CD14-positive monocyte (primary cell): ENCODE measurements at regions not wholly inside any gene's neighbourhood (a gene's known extent, or its start where the extent isn't known, plus 50 kb on each side); places are given as distances from the start of the nearest gene placed in this dataset.

Experiments used
- DNase-seq, 3 donors: peaks; one replicate each; pipeline ENCODE4 v3.0.0-alpha.2; 2011 to 2022
- H2AFZ ChIP-seq: 2 replicates; pipeline ENCODE4 v1.6.0; 2012; ENCODE audit warnings: mild to moderate bottlenecking, low read depth, low read length, inconsistent platforms; ENCODE audit not compliant: insufficient read depth, poor library complexity, severe bottlenecking
- H3K27ac ChIP-seq, 2 donors: 1 replicate in 1 of 2; 2 replicates in 1 of 2; pipeline ENCODE4 v1.5.1; 2012 to 2013; ENCODE audit warnings: low read length in 2 of 2, control low read depth in 1 of 2, inconsistent platforms in 1 of 2, low read depth in 1 of 2, mild to moderate bottlenecking in 1 of 2
- H3K27me3 ChIP-seq, 2 donors: one replicate each; pipeline versions ENCODE4 v1.6.0 to v1.6.1; 2011 to 2013; ENCODE audit warnings: low read length in 2 of 2; ENCODE audit not compliant: control insufficient read depth in 2 of 2, insufficient read depth in 2 of 2
- H3K36me3 ChIP-seq, 2 donors: replicated peaks in 1 of 2; 1 replicate in 1 of 2; 2 replicates in 1 of 2; pipeline versions ENCODE4 v1.5.1 to v1.6.1; 2012 to 2013; ENCODE audit warnings: low read length in 2 of 2, control low read depth in 1 of 2, inconsistent platforms in 1 of 2, mild to moderate bottlenecking in 1 of 2; ENCODE audit not compliant: insufficient read depth in 2 of 2, control insufficient read depth in 1 of 2
- H3K4me1 ChIP-seq, 2 donors: 1 replicate in 1 of 2; 2 replicates in 1 of 2; pipeline versions ENCODE4 v1.5.1 to v1.6.1; 2012 to 2013; ENCODE audit warnings: low read length in 2 of 2, control low read depth in 1 of 2, inconsistent platforms in 1 of 2, mild to moderate bottlenecking in 1 of 2, moderate library complexity in 1 of 2; ENCODE audit not compliant: insufficient read depth in 2 of 2, control insufficient read depth in 1 of 2
- H3K4me2 ChIP-seq: replicated peaks from 2 replicates; pipeline ENCODE3; 2012; ENCODE audit warnings: low read length, moderate library complexity, mild to moderate bottlenecking; ENCODE audit not compliant: poor library complexity, severe bottlenecking; ENCODE audit errors: extremely low read depth
- H3K4me3 ChIP-seq, 3 experiments: fragments of 200-600 bp in 1 of 3; sonication (generic) in 1 of 3; replicated peaks in 1 of 3; 1 replicate in 2 of 3; 2 replicates in 1 of 3; pipeline ENCODE4 v1.5.1; 2011 to 2013; ENCODE audit warnings: low read length in 3 of 3, mild to moderate bottlenecking in 3 of 3, control low read depth in 2 of 3, low read depth in 2 of 3, inconsistent platforms in 1 of 3, moderate library complexity in 1 of 3
- H3K79me2 ChIP-seq: 2 replicates; pipeline ENCODE4 v1.6.0; 2012; ENCODE audit warnings: mild to moderate bottlenecking, control low read depth, inconsistent platforms, low read length, moderate library complexity; ENCODE audit not compliant: insufficient read depth
- H3K9ac ChIP-seq: 2 replicates; pipeline ENCODE4 v1.6.0; 2017; ENCODE audit warnings: low read length, mild to moderate bottlenecking; ENCODE audit not compliant: insufficient read depth, poor library complexity, severe bottlenecking
- H3K9me3 ChIP-seq, 2 donors: replicated peaks in 1 of 2; 1 replicate in 1 of 2; 2 replicates in 1 of 2; pipeline versions ENCODE4 v1.5.1 to v1.6.1; 2012 to 2013; ENCODE audit warnings: low read length in 2 of 2, control low read depth in 1 of 2; ENCODE audit not compliant: control insufficient read depth in 1 of 2, insufficient read depth in 1 of 2
- H4K20me1 ChIP-seq: 2 replicates; pipeline ENCODE4 v1.6.0; 2012; ENCODE audit warnings: mild to moderate bottlenecking, low read length, control low read depth, moderate library complexity; ENCODE audit not compliant: insufficient read depth
- H3K27ac Mint-ChIP-seq, 7 donors: one replicate each; pipeline ENCODE4 v1.8.0; 2020; ENCODE audit warnings: mild to moderate bottlenecking in 7 of 7, mixed read lengths in 7 of 7, moderate library complexity in 6 of 7, inconsistent platforms in 2 of 7
- H3K27me3 Mint-ChIP-seq, 3 donors: one replicate each; pipeline ENCODE4 v1.8.0; 2021 to 2022; ENCODE audit warnings: low read depth in 3 of 3, mild to moderate bottlenecking in 3 of 3, mixed read lengths in 3 of 3, moderate library complexity in 3 of 3, inconsistent platforms in 1 of 3
- H3K36me3 Mint-ChIP-seq, 2 donors: one replicate each; pipeline ENCODE4 v1.8.0; 2020; ENCODE audit warnings: mixed read lengths in 2 of 2, inconsistent platforms in 1 of 2, mild to moderate bottlenecking in 1 of 2
- H3K4me1 Mint-ChIP-seq: one replicate; pipeline ENCODE4 v1.8.0; 2020; ENCODE audit warnings: mild to moderate bottlenecking, mixed read lengths
- H3K4me3 Mint-ChIP-seq, 2 donors: one replicate each; pipeline ENCODE4 v1.8.0; 2020; ENCODE audit warnings: mild to moderate bottlenecking in 2 of 2, mixed read lengths in 2 of 2, moderate library complexity in 1 of 2
- H3K9me3 Mint-ChIP-seq, 7 donors: one replicate each; pipeline ENCODE4 v1.8.0; 2020 to 2022; ENCODE audit warnings: mixed read lengths in 7 of 7, mild to moderate bottlenecking in 6 of 7, moderate library complexity in 6 of 7, inconsistent platforms in 2 of 7
- WGBS: methylation state at CpG from one replicate; pipeline ENCODE4 v1.1.5; 2013; ENCODE audit warnings: missing lambda C conversion rate; ENCODE audit not compliant: insufficient coverage; 5-methylcytosine and 5-hydroxymethylcytosine counted together
- intact Hi-C, 2 donors: fragments of 100-400 bp; cut with micrococcal nuclease; formaldehyde crosslinking; loops; one replicate each; pipeline versions ENCODE4 v1.15.0 to v1.15.1; 2023
- TF ChIP-seq, protein P1 (sequence below): fragments of 200-600 bp; IDR thresholded peaks from one replicate; pipeline ENCODE4 v1.8.0; 2022; ENCODE audit warnings: antibody characterized with exemption, mild to moderate bottlenecking

DNA sequence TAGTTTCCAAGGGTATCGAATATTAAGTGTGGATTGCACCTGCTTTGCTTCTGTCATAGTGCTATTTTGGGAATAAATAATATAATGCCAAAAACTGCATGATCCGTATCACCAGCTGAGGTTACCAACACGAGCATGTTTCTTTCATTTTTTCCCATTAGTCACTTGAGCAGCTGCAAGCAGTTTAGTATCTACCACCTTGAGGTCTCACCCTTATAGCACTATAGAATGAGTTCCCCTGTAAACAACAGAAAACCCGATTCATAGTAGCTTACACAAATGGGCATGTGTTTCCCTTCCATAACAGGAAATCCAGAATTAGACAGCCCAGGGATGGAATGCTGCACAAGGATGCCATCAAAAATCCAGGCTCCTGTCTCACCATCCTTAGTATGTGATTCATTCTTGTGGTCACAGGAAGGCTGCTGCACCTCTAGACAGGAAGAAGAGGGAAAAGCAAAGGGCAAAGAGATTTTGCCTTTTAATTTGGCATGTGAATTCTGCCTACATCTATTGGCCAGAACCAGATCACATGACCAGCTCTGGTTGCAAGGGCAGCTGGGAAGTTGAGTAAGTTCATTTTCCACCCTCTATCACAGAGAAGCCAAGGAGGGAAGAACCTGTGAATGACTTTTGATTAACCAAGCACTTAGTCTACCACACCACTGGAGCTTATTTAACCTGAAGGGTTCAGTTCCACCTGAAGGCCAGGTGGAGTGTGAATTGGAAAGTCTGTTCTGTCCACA lies 91.3 kb upstream of the SLC25A36 start:
- Histone ChIP-seq H3K27me3 (peaks cover 0 to 4% of the 10 kb centered on the region in 2 donors), H2AFZ (no peak overlapping the region), H4K20me1 (no peaks in the 10 kb centered on the region), H3K36me3 (no peaks in the 10 kb centered on the region), H3K4me2 (no peak overlapping the region), H3K79me2 (no peaks in the 10 kb centered on the region), H3K9me3 (no peaks in the 10 kb centered on the region), H3K4me3 (no peak overlapping the region), H3K4me1 (peaks cover 0 to 7% of the 10 kb centered on the region in 2 donors), H3K9ac (no peak overlapping the region), H3K27ac (no peak overlapping the region)
- H3K4me1 Mint-ChIP-seq, result peaks cover 9% of the 10 kb centered on the region
- no CpG with 5 or more reads among the region's 4 CpGs for WGBS
- H3K4me3 Mint-ChIP-seq, result no peak overlapping the region
- no peak for DNase-seq
- no peak overlapping the region for H3K27ac Mint-ChIP-seq
- H3K27me3 Mint-ChIP-seq, result peaks cover 4 to 8% (median 5%) of the 10 kb centered on the region in 3 donors
- H3K9me3 Mint-ChIP-seq, result peaks cover 0 to 11% (median 3%) of the 10 kb centered on the region in 7 donors
- TF ChIP-seq, protein P1, sequence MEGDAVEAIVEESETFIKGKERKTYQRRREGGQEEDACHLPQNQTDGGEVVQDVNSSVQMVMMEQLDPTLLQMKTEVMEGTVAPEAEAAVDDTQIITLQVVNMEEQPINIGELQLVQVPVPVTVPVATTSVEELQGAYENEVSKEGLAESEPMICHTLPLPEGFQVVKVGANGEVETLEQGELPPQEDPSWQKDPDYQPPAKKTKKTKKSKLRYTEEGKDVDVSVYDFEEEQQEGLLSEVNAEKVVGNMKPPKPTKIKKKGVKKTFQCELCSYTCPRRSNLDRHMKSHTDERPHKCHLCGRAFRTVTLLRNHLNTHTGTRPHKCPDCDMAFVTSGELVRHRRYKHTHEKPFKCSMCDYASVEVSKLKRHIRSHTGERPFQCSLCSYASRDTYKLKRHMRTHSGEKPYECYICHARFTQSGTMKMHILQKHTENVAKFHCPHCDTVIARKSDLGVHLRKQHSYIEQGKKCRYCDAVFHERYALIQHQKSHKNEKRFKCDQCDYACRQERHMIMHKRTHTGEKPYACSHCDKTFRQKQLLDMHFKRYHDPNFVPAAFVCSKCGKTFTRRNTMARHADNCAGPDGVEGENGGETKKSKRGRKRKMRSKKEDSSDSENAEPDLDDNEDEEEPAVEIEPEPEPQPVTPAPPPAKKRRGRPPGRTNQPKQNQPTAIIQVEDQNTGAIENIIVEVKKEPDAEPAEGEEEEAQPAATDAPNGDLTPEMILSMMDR, result no peak
- intact Hi-C loops, result no loop called here
- H3K36me3 Mint-ChIP-seq, result no peaks in the 10 kb centered on the region

DNA sequence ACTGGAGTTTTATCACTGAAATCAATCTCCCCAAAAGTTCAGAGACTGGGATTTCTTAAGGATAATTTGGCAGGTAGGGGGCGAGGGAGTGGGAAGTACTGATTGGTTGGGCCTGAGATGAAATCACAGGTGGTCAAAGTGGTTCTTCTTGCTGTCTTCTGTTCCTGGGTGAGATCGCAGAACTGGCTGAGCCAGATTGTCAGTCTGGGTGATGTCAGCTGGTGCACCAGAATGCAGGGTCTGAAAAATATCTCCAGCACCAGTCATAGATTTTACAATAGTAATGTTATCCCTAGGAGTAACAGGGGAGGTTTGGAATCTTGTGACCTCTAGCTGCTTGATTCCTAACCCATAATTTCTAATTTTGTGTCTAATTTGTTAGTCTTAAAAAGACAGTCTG lies 86.7 kb upstream of the SLC25A36 start:
- H3K4me2 ChIP-seq, result no peak overlapping the region
- no peaks in the 10 kb centered on the region for H3K4me1 Mint-ChIP-seq
- H3K4me3 ChIP-seq, result no peak overlapping the region
- no peaks in the 10 kb centered on the region for H3K79me2 ChIP-seq
- 100% methylated on average over 1 of the region's 2 CpGs for WGBS
- TF ChIP-seq, protein P1, result no peak
- H3K36me3 Mint-ChIP-seq, result no peaks in the 10 kb centered on the region
- no peak for DNase-seq
- intact Hi-C loops, result no loop called here
- no peaks in the 10 kb centered on the region for H3K4me1 ChIP-seq
- no peaks in the 10 kb centered on the region for H3K36me3 ChIP-seq
- peaks cover 0 to 11% (median 3%) of the 10 kb centered on the region in 7 donors for H3K9me3 Mint-ChIP-seq
- no peak overlapping the region for H3K27ac ChIP-seq
- H3K27me3 ChIP-seq, result peaks cover 0 to 2% of the 10 kb centered on the region in 2 donors
- H3K27ac Mint-ChIP-seq, result no peak overlapping the region
- H4K20me1 ChIP-seq, result no peaks in the 10 kb centered on the region
- no peak overlapping the region for H2AFZ ChIP-seq
- H3K9ac ChIP-seq, result no peak overlapping the region
- H3K27me3 Mint-ChIP-seq, result peaks cover 0 to 1% (median 1%) of the 10 kb centered on the region in 3 donors
- H3K4me3 Mint-ChIP-seq, result no peak overlapping the region
- no peaks in the 10 kb centered on the region for H3K9me3 ChIP-seq
